Right cardiac atrium (tissue), 5 donors: ENCODE measurements at regions not wholly inside any gene's neighbourhood (a gene's known extent, or its start where the extent isn't known, plus 50 kb on each side); places are given as distances from the start of the nearest gene placed in this dataset.
"Not testable (repeated sequence)": the region's sequence is repeated elsewhere in the genome, so short reads cannot be mapped to it uniquely, and the experiment has no call there.

Source experiments
- ATAC-seq, 2 donors: fragments of 200-7000 bp; cut with Tn5 transposase; one replicate each; pipeline versions ENCODE4 v1.8.0 to v1.9.1; 2020; ENCODE audit warnings: moderate library complexity in 2 of 2, mild to moderate bottlenecking in 1 of 2
- DNase-seq, 3 donors: peaks; one replicate each; pipeline ENCODE4 v3.0.0-alpha.2; 2020
- H3K27ac ChIP-seq: one replicate; pipeline ENCODE4 v1.5.1; 2013; ENCODE audit warnings: mild to moderate bottlenecking, low read length, control low read depth, moderate library complexity
- H3K27me3 ChIP-seq: one replicate; pipeline ENCODE4 v1.6.1; 2013; ENCODE audit not compliant: control insufficient read depth, insufficient read depth
- H3K4me1 ChIP-seq: one replicate; pipeline ENCODE4 v1.6.1; 2013; ENCODE audit warnings: low read length; ENCODE audit not compliant: control insufficient read depth, insufficient read depth
- H3K4me3 ChIP-seq: one replicate; pipeline ENCODE4 v1.5.1; 2013; ENCODE audit warnings: low read length, control low read depth
- H3K9me3 ChIP-seq: one replicate; pipeline ENCODE4 v1.6.1; 2013; ENCODE audit warnings: low read length; ENCODE audit not compliant: control insufficient read depth
- WGBS: extraction: QIAGEN DNeasy Blood & Tissue Kit; methylation state at CpG from one replicate; pipeline ENCODE4 v1.1.7; 2013; 5-methylcytosine and 5-hydroxymethylcytosine counted together
- intact Hi-C, 4 donors: fragments of 100-400 bp; cut with DNase I; formaldehyde crosslinking; loops; one replicate each; pipeline versions ENCODE4 v1.11.0 to v1.14.0; 2022 to 2023
- donor health status: healthy with polysubstance abuse.
- donor health status: DM: no; HTN: yes; CAD: no.
- donor health status: DM: no; HTN: no; CAD: no.
- donor health status: DM: no; HTN: yes; CAD: no; lungs with severe emphysema.
- donor health status: DM: yes; HTN: yes; CAD: no.

DNA sequence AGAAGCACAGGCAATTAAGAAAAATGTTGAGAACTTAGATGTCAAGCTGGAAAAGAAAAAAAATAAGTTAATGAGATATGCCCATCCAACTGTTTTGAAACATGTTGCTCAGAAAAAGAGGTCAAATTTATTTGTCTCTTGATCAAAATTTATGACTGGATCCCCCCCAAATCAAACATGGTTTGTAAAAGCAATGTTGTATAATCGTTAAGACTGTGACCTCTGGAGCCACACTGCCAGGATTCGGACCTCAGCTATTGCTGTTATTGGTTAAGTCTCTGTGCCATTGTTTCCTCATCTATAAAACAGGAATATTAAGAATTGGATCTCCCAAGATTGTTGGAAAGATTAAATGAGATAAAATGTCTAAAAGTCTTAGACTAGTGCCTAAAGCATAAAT lies 51.9 kb upstream of the LRRK2 start:
- Histone ChIP-seq H3K9me3 (no peaks in the 10 kb centered on the region), H3K27me3 (no peaks in the 10 kb centered on the region), H3K27ac (no peak overlapping the region), H3K4me3 (no peak overlapping the region), H3K4me1 (no peaks in the 10 kb centered on the region)
- intact Hi-C loops: no loop called here
- ATAC-seq: no peak
- no peak for DNase-seq
- WGBS: 78% methylated on average over 2 of the region's 2 CpGs

DNA sequence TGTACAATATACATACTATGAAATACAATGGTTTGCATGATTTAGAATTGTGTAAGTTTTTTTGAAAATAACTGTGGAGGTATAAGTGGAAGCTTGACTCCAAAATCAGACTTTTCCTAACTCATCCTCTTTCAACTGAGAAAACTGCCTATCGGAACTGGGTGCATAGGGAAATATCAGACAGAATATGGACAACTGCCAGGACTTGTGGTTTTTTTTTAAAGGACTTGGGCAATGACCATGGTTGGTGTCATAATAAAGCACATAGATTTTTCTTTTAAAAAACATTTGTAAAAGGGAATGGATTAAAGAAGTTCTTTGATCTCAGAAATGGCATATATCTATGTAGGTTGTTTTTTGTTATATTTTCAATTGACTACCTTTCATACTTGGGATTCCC lies 53.3 kb upstream of the LRRK2 start:
- H3K9me3 ChIP-seq: no peaks in the 10 kb centered on the region
- intact Hi-C loops: no loop called here
- WGBS: 61% methylated on average over 1 of the region's 1 CpG
- H3K27me3 ChIP-seq: no peaks in the 10 kb centered on the region
- DNase-seq (no peak), ATAC-seq (no peak)
- no peak overlapping the region for H3K4me3 ChIP-seq
- H3K4me1 ChIP-seq: no peaks in the 10 kb centered on the region
- no peak overlapping the region for H3K27ac ChIP-seq

DNA sequence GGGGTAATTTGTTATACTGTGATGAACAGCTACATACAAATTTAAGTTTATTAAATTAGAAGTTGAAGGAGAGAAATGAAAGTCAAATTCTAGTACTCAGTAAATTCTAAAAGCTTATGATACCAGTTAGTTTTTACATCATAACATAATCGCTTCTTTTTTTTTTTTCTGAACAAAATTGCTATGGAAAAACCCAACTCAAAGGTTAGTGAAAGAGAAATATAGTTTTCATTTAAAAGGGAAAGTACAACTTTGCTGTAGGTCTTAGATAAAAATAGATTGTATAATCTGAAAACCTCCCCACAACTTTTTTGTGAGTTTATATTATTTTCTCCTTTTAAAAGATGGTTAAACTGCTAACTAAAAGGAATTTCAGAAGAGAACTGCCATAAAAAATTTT lies 53.7 kb upstream of the LRRK2 start:
- H3K27ac ChIP-seq: no peak overlapping the region
- ATAC-seq (no peak), DNase-seq (no peak)
- 96% methylated on average over 1 of the region's 1 CpG for WGBS
- H3K4me1 ChIP-seq: no peaks in the 10 kb centered on the region
- no peaks in the 10 kb centered on the region for H3K9me3 ChIP-seq
- no peaks in the 10 kb centered on the region for H3K27me3 ChIP-seq
- intact Hi-C loops: no loop called here
- H3K4me3 ChIP-seq: no peak overlapping the region

DNA sequence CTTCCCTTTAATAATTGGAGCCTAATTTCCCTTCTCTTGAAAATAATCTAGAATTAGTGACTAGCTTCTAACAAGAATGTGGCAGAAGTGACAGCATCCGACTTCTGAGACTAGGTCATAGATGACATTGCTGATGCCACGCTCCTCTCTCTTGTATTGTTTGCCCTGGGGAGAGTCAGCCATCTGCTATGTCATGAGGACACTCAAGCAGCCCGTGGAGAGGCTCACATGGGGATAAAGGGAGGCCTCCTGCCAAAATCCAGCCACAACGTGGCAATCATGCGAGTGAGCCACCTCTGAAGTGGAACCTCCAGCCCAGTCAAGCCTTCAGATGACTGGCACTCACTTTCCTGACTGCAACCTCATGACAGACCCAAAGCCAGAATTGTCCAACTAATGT lies 54.2 kb upstream of the LRRK2 start:
- DNase-seq (no peak), ATAC-seq (no peak)
- intact Hi-C loops: no loop called here
- no peaks in the 10 kb centered on the region for H3K4me1 ChIP-seq
- 68% methylated on average over 5 of the region's 5 CpGs for WGBS
- no peaks in the 10 kb centered on the region for H3K9me3 ChIP-seq
- no peak overlapping the region for H3K4me3 ChIP-seq
- no peak overlapping the region for H3K27ac ChIP-seq
- no peaks in the 10 kb centered on the region for H3K27me3 ChIP-seq

DNA sequence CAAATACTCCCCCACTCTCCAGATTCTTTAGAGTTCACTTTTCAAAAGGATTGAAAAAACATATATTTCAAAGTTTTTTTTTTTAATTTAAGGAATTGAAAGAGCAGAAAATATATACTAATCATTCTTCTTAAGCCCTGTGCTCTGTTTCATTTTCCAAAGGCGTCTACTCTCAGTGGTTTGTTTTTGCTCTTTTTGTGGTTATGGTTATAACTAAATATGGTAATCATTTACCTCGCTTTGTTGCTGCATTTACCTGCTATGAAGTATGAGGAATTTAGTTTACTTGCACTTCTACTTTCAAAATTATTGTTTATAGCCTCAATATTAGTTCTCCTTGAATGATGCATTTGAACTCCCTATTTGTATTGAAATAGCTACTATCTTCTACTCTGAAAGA lies 55.9 kb upstream of the LRRK2 start:
- 62% methylated on average over 2 of the region's 2 CpGs for WGBS
- Histone ChIP-seq H3K9me3 (no peaks in the 10 kb centered on the region), H3K27me3 (no peaks in the 10 kb centered on the region), H3K4me1 (no peaks in the 10 kb centered on the region), H3K27ac (no peak overlapping the region), H3K4me3 (no peak overlapping the region)
- DNase-seq (no peak), ATAC-seq (no peak)
- intact Hi-C loops: no loop called here

DNA sequence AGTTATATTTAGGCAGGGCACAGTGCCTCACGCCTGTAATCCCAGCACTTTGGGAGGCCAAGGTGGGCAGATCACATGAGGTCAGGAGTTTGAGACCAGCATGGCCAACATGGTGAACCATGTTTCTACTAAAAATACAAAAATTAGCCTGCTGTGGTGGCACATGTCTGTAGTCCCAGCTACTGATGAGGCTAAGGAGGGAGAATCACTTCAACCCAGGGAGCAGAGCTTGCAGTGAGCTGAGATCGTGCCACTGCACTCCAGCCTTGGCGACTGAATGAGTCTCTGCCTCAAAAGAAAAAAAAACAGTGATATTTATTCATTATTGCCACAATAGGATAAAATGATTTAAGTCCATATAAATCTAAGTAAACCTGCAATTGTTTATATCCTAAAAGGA lies 56.4 kb upstream of the LRRK2 start:
- intact Hi-C loops, H3K4me1 ChIP-seq, DNase-seq, H3K27ac ChIP-seq, H3K4me3 ChIP-seq, ATAC-seq, H3K27me3 ChIP-seq, H3K9me3 ChIP-seq: not testable (repeated sequence)
- WGBS: 82% methylated on average over 3 of the region's 3 CpGs

DNA sequence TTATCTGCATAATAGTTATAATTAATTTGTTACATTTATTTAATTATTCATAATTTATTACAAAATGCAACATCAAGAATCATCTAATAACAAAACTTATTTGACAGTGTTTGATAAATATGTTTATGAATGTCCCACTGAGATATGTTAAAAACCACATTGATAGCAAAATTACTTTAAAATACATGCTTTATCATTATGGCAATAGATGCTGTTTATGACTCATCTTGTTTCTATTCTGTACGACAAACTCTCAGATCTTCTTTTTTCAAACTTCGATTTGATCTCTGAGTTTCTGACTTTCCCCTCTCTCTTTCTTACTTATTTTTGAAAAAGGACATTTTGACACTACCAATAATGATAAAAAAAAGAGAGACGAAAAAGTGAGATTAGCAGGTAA lies 56.8 kb upstream of the LRRK2 start:
- no peaks in the 10 kb centered on the region for H3K9me3 ChIP-seq
- 59% methylated on average over 3 of the region's 3 CpGs for WGBS
- no peak overlapping the region for H3K4me3 ChIP-seq
- no peaks in the 10 kb centered on the region for H3K4me1 ChIP-seq
- intact Hi-C loops: no loop called here
- ATAC-seq: no peak
- no peak for DNase-seq
- no peak overlapping the region for H3K27ac ChIP-seq
- no peaks in the 10 kb centered on the region for H3K27me3 ChIP-seq

DNA sequence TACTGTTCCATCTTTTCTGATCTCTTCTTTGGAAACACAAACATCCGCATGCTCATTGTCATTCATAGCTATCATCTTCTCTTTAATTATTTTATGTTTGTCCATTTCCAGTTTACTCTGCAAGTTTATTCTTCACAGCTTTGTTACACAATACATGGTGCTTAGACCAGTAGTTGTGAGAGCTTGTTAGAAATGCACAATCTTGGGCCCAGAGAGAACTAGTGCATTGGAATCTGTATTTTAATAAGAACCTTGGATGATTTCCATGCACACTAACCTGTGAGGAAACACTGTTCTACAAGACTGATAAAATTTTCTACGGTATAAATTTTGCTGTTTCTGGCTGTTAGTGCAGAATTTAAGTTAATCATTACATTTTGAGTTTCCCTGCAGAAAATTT lies 59.3 kb upstream of the SLC2A13 start:
- H3K9me3 ChIP-seq: no peaks in the 10 kb centered on the region
- 92% methylated on average over 2 of the region's 2 CpGs for WGBS
- intact Hi-C loops: no loop called here
- ATAC-seq (no peak), DNase-seq (no peak)
- H3K27me3 ChIP-seq: no peaks in the 10 kb centered on the region
- no peaks in the 10 kb centered on the region for H3K4me1 ChIP-seq
- no peak overlapping the region for H3K4me3 ChIP-seq
- H3K27ac ChIP-seq: no peak overlapping the region

DNA sequence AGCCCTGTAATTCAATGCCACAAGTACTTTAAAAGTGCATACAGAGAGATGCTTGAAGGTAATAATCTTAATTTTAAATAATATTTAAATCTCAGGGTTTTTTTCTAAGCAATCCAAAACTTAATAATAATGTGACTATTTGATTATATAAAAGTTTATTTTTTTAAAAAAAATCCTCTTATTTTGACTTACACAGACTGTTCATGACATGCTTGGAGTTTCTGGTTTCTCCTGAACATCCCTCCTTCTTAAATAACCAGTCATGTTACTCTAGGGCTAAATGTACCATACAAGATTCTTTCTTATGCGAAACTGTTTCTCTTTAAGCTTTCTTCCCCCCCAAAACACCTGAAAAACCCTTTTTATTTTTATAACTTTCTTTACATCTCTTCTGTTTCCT lies 58.2 kb upstream of the SLC2A13 start:
- no peak overlapping the region for H3K27ac ChIP-seq
- H3K27me3 ChIP-seq: no peaks in the 10 kb centered on the region
- 69% methylated on average over 1 of the region's 1 CpG for WGBS
- no peaks in the 10 kb centered on the region for H3K4me1 ChIP-seq
- intact Hi-C loops: no loop called here
- ATAC-seq (no peak), DNase-seq (no peak)
- H3K4me3 ChIP-seq: no peak overlapping the region
- no peaks in the 10 kb centered on the region for H3K9me3 ChIP-seq

DNA sequence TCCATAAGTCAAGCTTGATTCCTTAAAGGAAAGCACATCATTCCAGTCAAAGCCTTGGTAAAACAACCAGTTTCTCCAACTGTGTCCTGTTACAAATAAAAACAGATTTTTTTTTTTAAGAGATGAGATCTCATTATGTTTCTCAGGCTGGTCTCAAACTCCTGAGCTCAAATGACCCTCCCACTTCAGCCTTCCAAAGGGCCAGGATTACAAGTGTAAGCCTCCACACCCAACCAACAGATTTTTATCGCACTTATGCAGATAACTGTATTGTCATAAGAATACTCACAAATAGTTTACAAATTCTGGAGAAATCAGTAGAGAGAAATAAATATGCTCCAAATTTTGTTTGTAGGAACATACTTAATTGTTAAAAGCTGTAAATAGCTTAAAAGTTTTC lies 56.2 kb upstream of the SLC2A13 start:
- Histone ChIP-seq H3K4me1 (no peaks in the 10 kb centered on the region), H3K27me3 (no peaks in the 10 kb centered on the region), H3K9me3 (no peaks in the 10 kb centered on the region), H3K27ac (no peak overlapping the region), H3K4me3 (no peak overlapping the region)
- ATAC-seq (no peak), DNase-seq (no peak)
- intact Hi-C loops: no loop called here
- 88% methylated on average over 1 of the region's 1 CpG for WGBS

DNA sequence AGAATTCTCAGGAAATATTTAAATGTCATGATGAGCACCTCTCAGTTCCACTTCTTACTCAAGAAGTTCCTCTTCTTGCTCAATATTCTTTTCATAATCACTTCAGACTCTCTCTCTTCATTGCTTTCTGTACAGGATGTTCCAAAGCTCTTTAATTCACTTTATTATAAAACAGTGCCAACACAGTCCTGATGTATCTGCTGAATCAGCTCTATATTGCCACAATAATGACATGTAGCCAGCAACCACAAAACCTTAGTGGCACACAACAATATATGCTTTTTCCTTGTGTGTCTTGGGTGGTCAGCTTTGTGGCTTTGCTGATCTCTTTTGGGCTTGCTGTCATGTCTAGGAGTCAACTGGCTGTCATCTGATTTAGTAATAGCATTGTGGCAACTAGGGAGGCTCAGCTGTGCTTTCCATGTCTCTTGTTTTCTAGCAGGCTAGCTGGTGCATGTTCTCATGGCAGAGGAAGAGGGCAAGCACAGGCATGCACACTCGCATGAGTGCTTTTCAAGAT lies 52.8 kb upstream of the SLC2A13 start:
- WGBS: 91% methylated on average over 1 of the region's 1 CpG
- ATAC-seq (peak; percentile 56 to 63), DNase-seq (no peak)
- no peaks in the 10 kb centered on the region for H3K9me3 ChIP-seq
- intact Hi-C loops: loop anchor here in 2 of 4 donors (10.0 kb wide), 2 partner anchors 66 to 156 kb away; partner anchors contain the start of gene LRRK2 (in 2 of the 2)
- no peak overlapping the region for H3K4me3 ChIP-seq
- H3K4me1 ChIP-seq: no peaks in the 10 kb centered on the region
- peak overlapping the region; percentile 29 for H3K27ac ChIP-seq
- H3K27me3 ChIP-seq: no peaks in the 10 kb centered on the region

DNA sequence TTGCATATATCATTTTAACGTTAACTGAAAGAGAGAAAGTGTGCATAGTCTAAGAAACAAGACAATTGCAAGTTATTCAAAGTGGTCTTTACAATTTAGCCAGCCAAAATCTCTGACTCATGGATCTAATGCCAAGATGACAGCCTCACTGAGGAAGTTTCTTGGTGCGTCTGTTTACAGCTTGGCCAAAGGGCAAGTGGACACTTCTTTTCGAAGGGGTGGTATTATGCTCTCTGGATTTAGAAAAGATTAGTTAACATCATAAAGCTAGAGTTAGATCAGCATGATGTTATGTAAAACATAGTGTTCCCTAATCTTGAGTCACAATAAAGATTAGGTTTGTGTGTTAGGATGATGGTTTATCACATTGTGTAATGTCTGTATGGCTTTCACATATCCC lies 51.5 kb upstream of the SLC2A13 start:
- H3K27ac ChIP-seq: no peak overlapping the region
- no peaks in the 10 kb centered on the region for H3K27me3 ChIP-seq
- no peak overlapping the region for H3K4me3 ChIP-seq
- 78% methylated on average over 3 of the region's 3 CpGs for WGBS
- H3K4me1 ChIP-seq: no peaks in the 10 kb centered on the region
- no peak for ATAC-seq
- DNase-seq: no peak
- H3K9me3 ChIP-seq: no peaks in the 10 kb centered on the region
- intact Hi-C loops: loop anchor here in 2 of 4 donors (10.0 kb wide), 2 partner anchors 67 to 157 kb away; partner anchors contain the start of gene LRRK2 (in 2 of the 2)
